GM23338 (cell line): ENCODE measurements at regions not wholly inside any gene's neighbourhood (a gene's known extent, or its start where the extent isn't known, plus 50 kb on each side); places are given as distances from the start of the nearest gene placed in this dataset.
A peak's percentile ranks its signal among the peaks of the same experiment; 100 is the strongest.

ENCODE experiments used
- ATAC-seq: fragments of 200-7000 bp; cut with Tn5 transposase; 3 replicates; pipeline ENCODE4 v1.9.1; 2020
- DNase-seq: peaks from one replicate; pipeline ENCODE4 v3.0.0-alpha.2; 2015; ENCODE audit warnings: low spot score
- H2AFZ ChIP-seq: fragments of 200-600 bp; sonication (generic); 2 replicates; pipeline ENCODE4 v1.8.0; 2016; ENCODE audit warnings: antibody characterized with exemption, mild to moderate bottlenecking, moderate library complexity
- H3F3A ChIP-seq: fragments of 200-600 bp; sonication (generic); replicated peaks from 2 replicates; pipeline ENCODE4 v1.8.0; 2017; ENCODE audit warnings: antibody characterized with exemption, mixed run types, low read depth
- H3K27ac ChIP-seq: fragments of 200-600 bp; sonication (generic); 2 replicates; pipeline ENCODE4 v1.6.1; 2016; ENCODE audit warnings: low read depth
- H3K27me3 ChIP-seq: fragments of 200-600 bp; sonication (generic); 2 replicates; pipeline ENCODE4 v1.8.0; 2016; ENCODE audit warnings: mild to moderate bottlenecking, mixed run types, moderate library complexity; ENCODE audit not compliant: insufficient read depth
- H3K36me3 ChIP-seq: fragments of 200-600 bp; sonication (generic); 2 replicates; pipeline ENCODE4 v1.8.0; 2016; ENCODE audit warnings: mild to moderate bottlenecking; ENCODE audit not compliant: insufficient read depth
- H3K4me1 ChIP-seq: fragments of 200-600 bp; sonication (generic); 2 replicates; pipeline ENCODE4 v1.8.0; 2016; ENCODE audit warnings: mild to moderate bottlenecking, moderate library complexity; ENCODE audit not compliant: insufficient read depth
- H3K4me2 ChIP-seq: fragments of 200-600 bp; sonication (generic); 2 replicates; pipeline ENCODE4 v1.7.1; 2017; ENCODE audit warnings: mixed run types
- H3K4me3 ChIP-seq: fragments of 200-600 bp; sonication (generic); 2 replicates; pipeline ENCODE4 v1.6.1; 2016; ENCODE audit warnings: mixed run types
- H3K79me2 ChIP-seq: fragments of 200-600 bp; sonication (generic); replicated peaks from 2 replicates; pipeline ENCODE4 v1.8.0; 2017; ENCODE audit warnings: mild to moderate bottlenecking; ENCODE audit not compliant: insufficient read depth
- H3K9me2 ChIP-seq: fragments of 200-600 bp; sonication (generic); 2 replicates; pipeline ENCODE4 v1.8.0; 2017; ENCODE audit not compliant: insufficient read depth
- H4K20me1 ChIP-seq: fragments of 200-600 bp; sonication (generic); replicated peaks from 2 replicates; pipeline ENCODE4 v1.8.0; 2017; ENCODE audit warnings: mild to moderate bottlenecking; ENCODE audit not compliant: insufficient read depth
- H3K27ac Mint-ChIP-seq: 2 replicates; pipeline ENCODE4 v1.8.0; 2020; ENCODE audit warnings: inconsistent platforms, mild to moderate bottlenecking, moderate library complexity, mixed read lengths
- H3K27me3 Mint-ChIP-seq: 3 replicates; pipeline ENCODE4 v1.8.0; 2022; ENCODE audit warnings: low read depth, mild to moderate bottlenecking, moderate library complexity, mixed read lengths, inconsistent platforms; ENCODE audit not compliant: insufficient read depth, poor library complexity
- H3K36me3 Mint-ChIP-seq: 3 replicates; pipeline ENCODE4 v1.8.0; 2021; ENCODE audit warnings: low read depth, mild to moderate bottlenecking, inconsistent platforms, moderate library complexity, mixed read lengths
- H3K4me1 Mint-ChIP-seq: 3 replicates; pipeline ENCODE4 v1.8.0; 2020; ENCODE audit warnings: mild to moderate bottlenecking, inconsistent platforms, mixed read lengths
- H3K4me3 Mint-ChIP-seq: 3 replicates; pipeline ENCODE4 v1.8.0; 2021; ENCODE audit warnings: moderate library complexity, mild to moderate bottlenecking, inconsistent platforms, mixed read lengths
- H3K9me3 Mint-ChIP-seq: 3 replicates; pipeline ENCODE4 v1.8.0; 2020; ENCODE audit warnings: moderate library complexity, mild to moderate bottlenecking, inconsistent platforms, mixed read lengths
- CREB1 ChIP-seq: fragments of 250-450 bp; sonication (Bioruptor Pico); IDR thresholded peaks from 2 replicates; pipeline ENCODE4 v1.5.0; 2020; ENCODE audit warnings: low read depth, mild to moderate bottlenecking, moderate library complexity
- EZH2 ChIP-seq: fragments of 200-600 bp; sonication (generic); IDR thresholded peaks from one replicate; pipeline ENCODE4 v1.8.0; 2017; ENCODE audit warnings: antibody characterized with exemption, mild to moderate bottlenecking, low read depth; ENCODE audit not compliant: unreplicated experiment
- JUNB ChIP-seq: IDR thresholded peaks from one replicate; pipeline ENCODE4 v1.6.1; 2016; ENCODE audit warnings: antibody characterized with exemption; ENCODE audit not compliant: unreplicated experiment
- NANOG ChIP-seq: IDR thresholded peaks from 2 replicates; pipeline ENCODE4 v1.6.1; 2016; ENCODE audit warnings: antibody characterized with exemption, borderline replicate concordance
- POLR2AphosphoS5 ChIP-seq: IDR thresholded peaks from 2 replicates; pipeline ENCODE4 v1.6.1; 2016; ENCODE audit warnings: antibody characterized with exemption, low read depth
- STAT1 ChIP-seq: IDR thresholded peaks from one replicate; pipeline ENCODE4 v1.6.1; 2016; ENCODE audit warnings: antibody characterized with exemption; ENCODE audit not compliant: unreplicated experiment
- ZNF114 ChIP-seq: fragments of 250-450 bp; sonication (Bioruptor Pico); IDR thresholded peaks from 2 replicates; pipeline ENCODE4 v1.5.0; 2020; ENCODE audit warnings: mild to moderate bottlenecking, moderate library complexity
- ZNF331 ChIP-seq: fragments of 250-450 bp; sonication (Bioruptor Pico); IDR thresholded peaks from 2 replicates; pipeline ENCODE4 v1.5.0; 2020; ENCODE audit warnings: low read depth, mild to moderate bottlenecking, moderate library complexity
- TF ChIP-seq, protein P1 (sequence below): IDR thresholded peaks from one replicate; pipeline ENCODE4 v1.6.1; 2018; ENCODE audit warnings: antibody characterized with exemption; ENCODE audit not compliant: unreplicated experiment
- TF ChIP-seq, protein P2 (sequence below), 2 experiments: fragments of 200-600 bp in 1 of 2; sonication (generic) in 1 of 2; conservative IDR thresholded peaks; 2 replicates each; pipeline versions ENCODE4 v1.5.1 to v1.6.1; 2016 to 2017; ENCODE audit warnings: antibody characterized with exemption in 2 of 2, low read depth in 2 of 2, mild to moderate bottlenecking in 2 of 2, moderate library complexity in 1 of 2
- TF ChIP-seq, protein P3 (sequence below): IDR thresholded peaks from 2 replicates; pipeline ENCODE4 v1.6.1; 2016; ENCODE audit warnings: antibody characterized with exemption

DNA sequence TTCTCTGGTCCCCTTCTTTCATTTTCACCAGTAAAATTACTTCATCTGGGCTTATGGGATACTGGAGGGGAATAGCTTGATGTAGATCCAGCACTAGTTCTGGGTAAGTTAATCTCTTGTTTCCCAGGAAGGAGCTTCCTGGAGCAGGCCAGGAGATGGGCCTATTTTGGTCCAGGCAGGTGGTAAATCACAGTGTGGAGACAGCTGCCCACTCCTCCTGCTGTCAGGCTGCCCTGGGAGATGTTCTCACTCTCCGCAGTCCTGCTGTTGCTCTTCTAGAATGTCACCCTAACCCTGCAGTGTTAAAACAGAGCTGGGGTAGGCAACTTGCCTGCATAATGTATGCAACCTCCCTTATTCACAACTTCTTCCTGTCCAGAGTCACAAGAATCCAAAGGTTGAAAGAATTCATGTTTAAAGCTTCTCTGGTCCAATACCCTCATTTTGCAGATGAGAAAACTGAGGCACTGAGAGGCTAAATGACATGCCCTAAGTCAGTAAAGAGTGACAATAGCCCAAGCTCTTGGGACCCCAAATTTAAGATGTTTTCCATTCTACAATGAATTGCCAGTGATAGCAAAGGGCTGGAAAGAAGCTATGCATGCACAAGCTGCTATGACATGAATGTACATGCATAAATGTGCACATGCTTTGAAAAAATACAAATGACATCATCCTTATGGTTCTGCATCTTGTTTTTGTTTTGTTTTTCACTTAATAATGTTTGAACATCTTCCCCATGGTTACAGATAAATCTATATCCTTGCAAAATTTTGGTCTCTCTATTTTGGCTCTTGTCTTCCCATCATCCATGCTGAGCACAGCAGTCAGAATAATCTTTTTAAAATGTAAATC is 71.8 kb upstream of the ADRA1B start:
- H3F3A ChIP-seq, result no peaks in the 10 kb centered on the region
- H3K27ac ChIP-seq, result no peak overlapping the region
- H3K27me3 ChIP-seq, result no peaks in the 10 kb centered on the region
- H3K4me2 ChIP-seq, result no peak overlapping the region
- H3K9me2 ChIP-seq, result no peaks in the 10 kb centered on the region
- peaks cover 2% of the 10 kb centered on the region for H3K27me3 Mint-ChIP-seq
- no peak overlapping the region for H3K4me3 Mint-ChIP-seq
- H4K20me1 ChIP-seq, result no peaks in the 10 kb centered on the region
- no peaks in the 10 kb centered on the region for H3K9me3 Mint-ChIP-seq
- no peak for ATAC-seq
- TF ChIP-seq, protein P1, sequence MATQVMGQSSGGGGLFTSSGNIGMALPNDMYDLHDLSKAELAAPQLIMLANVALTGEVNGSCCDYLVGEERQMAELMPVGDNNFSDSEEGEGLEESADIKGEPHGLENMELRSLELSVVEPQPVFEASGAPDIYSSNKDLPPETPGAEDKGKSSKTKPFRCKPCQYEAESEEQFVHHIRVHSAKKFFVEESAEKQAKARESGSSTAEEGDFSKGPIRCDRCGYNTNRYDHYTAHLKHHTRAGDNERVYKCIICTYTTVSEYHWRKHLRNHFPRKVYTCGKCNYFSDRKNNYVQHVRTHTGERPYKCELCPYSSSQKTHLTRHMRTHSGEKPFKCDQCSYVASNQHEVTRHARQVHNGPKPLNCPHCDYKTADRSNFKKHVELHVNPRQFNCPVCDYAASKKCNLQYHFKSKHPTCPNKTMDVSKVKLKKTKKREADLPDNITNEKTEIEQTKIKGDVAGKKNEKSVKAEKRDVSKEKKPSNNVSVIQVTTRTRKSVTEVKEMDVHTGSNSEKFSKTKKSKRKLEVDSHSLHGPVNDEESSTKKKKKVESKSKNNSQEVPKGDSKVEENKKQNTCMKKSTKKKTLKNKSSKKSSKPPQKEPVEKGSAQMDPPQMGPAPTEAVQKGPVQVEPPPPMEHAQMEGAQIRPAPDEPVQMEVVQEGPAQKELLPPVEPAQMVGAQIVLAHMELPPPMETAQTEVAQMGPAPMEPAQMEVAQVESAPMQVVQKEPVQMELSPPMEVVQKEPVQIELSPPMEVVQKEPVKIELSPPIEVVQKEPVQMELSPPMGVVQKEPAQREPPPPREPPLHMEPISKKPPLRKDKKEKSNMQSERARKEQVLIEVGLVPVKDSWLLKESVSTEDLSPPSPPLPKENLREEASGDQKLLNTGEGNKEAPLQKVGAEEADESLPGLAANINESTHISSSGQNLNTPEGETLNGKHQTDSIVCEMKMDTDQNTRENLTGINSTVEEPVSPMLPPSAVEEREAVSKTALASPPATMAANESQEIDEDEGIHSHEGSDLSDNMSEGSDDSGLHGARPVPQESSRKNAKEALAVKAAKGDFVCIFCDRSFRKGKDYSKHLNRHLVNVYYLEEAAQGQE, result no peak
- TF ChIP-seq, protein P2, sequence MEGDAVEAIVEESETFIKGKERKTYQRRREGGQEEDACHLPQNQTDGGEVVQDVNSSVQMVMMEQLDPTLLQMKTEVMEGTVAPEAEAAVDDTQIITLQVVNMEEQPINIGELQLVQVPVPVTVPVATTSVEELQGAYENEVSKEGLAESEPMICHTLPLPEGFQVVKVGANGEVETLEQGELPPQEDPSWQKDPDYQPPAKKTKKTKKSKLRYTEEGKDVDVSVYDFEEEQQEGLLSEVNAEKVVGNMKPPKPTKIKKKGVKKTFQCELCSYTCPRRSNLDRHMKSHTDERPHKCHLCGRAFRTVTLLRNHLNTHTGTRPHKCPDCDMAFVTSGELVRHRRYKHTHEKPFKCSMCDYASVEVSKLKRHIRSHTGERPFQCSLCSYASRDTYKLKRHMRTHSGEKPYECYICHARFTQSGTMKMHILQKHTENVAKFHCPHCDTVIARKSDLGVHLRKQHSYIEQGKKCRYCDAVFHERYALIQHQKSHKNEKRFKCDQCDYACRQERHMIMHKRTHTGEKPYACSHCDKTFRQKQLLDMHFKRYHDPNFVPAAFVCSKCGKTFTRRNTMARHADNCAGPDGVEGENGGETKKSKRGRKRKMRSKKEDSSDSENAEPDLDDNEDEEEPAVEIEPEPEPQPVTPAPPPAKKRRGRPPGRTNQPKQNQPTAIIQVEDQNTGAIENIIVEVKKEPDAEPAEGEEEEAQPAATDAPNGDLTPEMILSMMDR (conservative IDR thresholded peaks at IDR 0.05; ENCODE audit: low read depth in 2 of 2), result no peak
- TF ChIP-seq POLR2AphosphoS5 (no peak), CREB1 (no peak), STAT1 (no peak)
- DNase-seq, result no peak
- no peaks in the 10 kb centered on the region for H3K79me2 ChIP-seq
- H3K36me3 ChIP-seq, result no peaks in the 10 kb centered on the region
- no peak overlapping the region for H3K4me3 ChIP-seq
- no peaks in the 10 kb centered on the region for H3K4me1 Mint-ChIP-seq
- H3K27ac Mint-ChIP-seq, result no peak overlapping the region
- no peaks in the 10 kb centered on the region for H3K36me3 Mint-ChIP-seq
- H3K4me1 ChIP-seq, result no peaks in the 10 kb centered on the region
- no peak overlapping the region for H2AFZ ChIP-seq

DNA sequence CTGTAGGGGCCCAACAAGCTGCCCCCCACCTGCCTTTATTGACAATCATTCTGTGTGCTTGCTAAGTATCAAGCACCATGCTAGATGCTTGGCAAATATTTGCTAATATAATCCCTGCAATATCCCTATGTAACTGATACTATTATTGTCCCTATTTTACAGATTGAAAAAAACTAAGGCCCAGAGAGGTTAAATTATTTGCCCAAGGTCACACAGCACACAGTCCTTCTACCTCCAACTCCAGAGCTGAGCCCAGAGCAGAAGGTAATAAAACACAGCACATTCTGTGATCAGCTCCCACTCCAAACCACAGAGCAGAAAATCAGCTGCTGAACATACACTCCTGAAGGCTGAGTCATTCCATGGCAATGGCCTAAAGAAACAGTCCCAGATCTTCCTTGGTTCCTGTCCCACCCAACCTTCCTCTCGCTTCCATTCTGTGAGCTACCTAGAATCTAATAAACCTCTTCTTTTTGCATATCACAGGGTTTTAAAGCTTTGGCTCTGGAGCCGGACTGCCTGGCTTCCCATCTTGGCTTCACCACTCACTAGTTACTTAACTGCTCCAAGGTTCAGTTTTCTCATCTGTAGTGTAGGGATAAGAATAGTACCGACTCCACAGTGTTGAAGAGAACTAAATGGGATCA is 66.7 kb upstream of the ADRA1B start:
- no peak overlapping the region for H3K4me3 Mint-ChIP-seq
- no peak overlapping the region for H3K4me3 ChIP-seq
- no peak overlapping the region for H3K4me2 ChIP-seq
- H3K27ac ChIP-seq, result no peak overlapping the region
- H3K9me2 ChIP-seq, result no peaks in the 10 kb centered on the region
- peaks cover 2% of the 10 kb centered on the region for H3K27me3 Mint-ChIP-seq
- H3K9me3 Mint-ChIP-seq, result peaks cover 6% of the 10 kb centered on the region; the same call in 1 of the 3 replicates
- no peak for ATAC-seq
- no peaks in the 10 kb centered on the region for H3K36me3 Mint-ChIP-seq
- H3K4me1 Mint-ChIP-seq, result 0 out of 3 replicates have a peak, but pooled peaks cover 4% of the 10 kb centered on the region
- DNase-seq, result no peak
- H3K36me3 ChIP-seq, result no peaks in the 10 kb centered on the region
- 0 out of 2 replicates have a peak overlapping the region, but pooled peaks have one; percentile 18 for H2AFZ ChIP-seq
- H3K4me1 ChIP-seq, result no peaks in the 10 kb centered on the region
- H3F3A ChIP-seq, result no peaks in the 10 kb centered on the region
- no peak overlapping the region for H3K27ac Mint-ChIP-seq
- no peaks in the 10 kb centered on the region for H3K79me2 ChIP-seq
- H4K20me1 ChIP-seq, result no peaks in the 10 kb centered on the region
- H3K27me3 ChIP-seq, result no peaks in the 10 kb centered on the region
- TF ChIP-seq, protein P1, result no peak
- no peak for TF ChIP-seq ZNF331 (CRISPR knock-in tag)
- no peak for TF ChIP-seq CREB1
- no peak for TF ChIP-seq STAT1
- no peak for TF ChIP-seq NANOG
- no peak for TF ChIP-seq POLR2AphosphoS5
- no peak for TF ChIP-seq ZNF114 (CRISPR knock-in tag)
- TF ChIP-seq, protein P3, sequence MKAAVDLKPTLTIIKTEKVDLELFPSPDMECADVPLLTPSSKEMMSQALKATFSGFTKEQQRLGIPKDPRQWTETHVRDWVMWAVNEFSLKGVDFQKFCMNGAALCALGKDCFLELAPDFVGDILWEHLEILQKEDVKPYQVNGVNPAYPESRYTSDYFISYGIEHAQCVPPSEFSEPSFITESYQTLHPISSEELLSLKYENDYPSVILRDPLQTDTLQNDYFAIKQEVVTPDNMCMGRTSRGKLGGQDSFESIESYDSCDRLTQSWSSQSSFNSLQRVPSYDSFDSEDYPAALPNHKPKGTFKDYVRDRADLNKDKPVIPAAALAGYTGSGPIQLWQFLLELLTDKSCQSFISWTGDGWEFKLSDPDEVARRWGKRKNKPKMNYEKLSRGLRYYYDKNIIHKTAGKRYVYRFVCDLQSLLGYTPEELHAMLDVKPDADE, result no peak
- no peak for TF ChIP-seq JUNB
- no peak for TF ChIP-seq EZH2
